Endodermal cell (in vitro differentiated cells): ENCODE measurements at regions not wholly inside any gene's neighbourhood (a gene's known extent, or its start where the extent isn't known, plus 50 kb on each side); places are given as distances from the start of the nearest gene placed in this dataset.

Source experiments
- DNase-seq: peaks from one replicate; pipeline ENCODE4 v3.0.0-alpha.2; 2017
- H3K27ac ChIP-seq: 2 replicates; pipeline ENCODE4 v1.5.1; 2013; ENCODE audit warnings: mild to moderate bottlenecking, low read depth, low read length, moderate library complexity
- H3K27me3 ChIP-seq: 2 replicates; pipeline ENCODE4 v1.6.1; 2013; ENCODE audit warnings: mild to moderate bottlenecking, low read length, moderate library complexity; ENCODE audit not compliant: insufficient read depth, control insufficient read depth, poor library complexity, severe bottlenecking
- H3K36me3 ChIP-seq: 2 replicates; pipeline ENCODE4 v1.7.0; 2013; ENCODE audit warnings: mild to moderate bottlenecking, low read length, moderate library complexity; ENCODE audit not compliant: control insufficient read depth, insufficient read depth
- H3K4me1 ChIP-seq: one replicate; pipeline ENCODE4 v1.7.0; 2013; ENCODE audit warnings: low read length; ENCODE audit not compliant: control insufficient read depth, insufficient read depth
- H3K4me3 ChIP-seq: 2 replicates; pipeline ENCODE4 v1.5.1; 2013; ENCODE audit warnings: mild to moderate bottlenecking, low read length, moderate library complexity
- H3K9ac ChIP-seq: 2 replicates; pipeline ENCODE4 v1.6.1; 2013; ENCODE audit warnings: mild to moderate bottlenecking, low read length, moderate library complexity; ENCODE audit not compliant: poor library complexity, severe bottlenecking; ENCODE audit errors: extremely low read depth
- H3K9me3 ChIP-seq: 2 replicates; pipeline ENCODE4 v1.6.1; 2013; ENCODE audit warnings: mild to moderate bottlenecking, low read length, moderate library complexity; ENCODE audit not compliant: control insufficient read depth
- H3K27ac Mint-ChIP-seq: 2 replicates; pipeline ENCODE4 v1.8.0; 2020; ENCODE audit warnings: mixed read lengths
- H3K27me3 Mint-ChIP-seq: 2 replicates; pipeline ENCODE4 v1.8.0; 2021; ENCODE audit warnings: mild to moderate bottlenecking, mixed read lengths; ENCODE audit not compliant: insufficient read depth
- H3K36me3 Mint-ChIP-seq: 2 replicates; pipeline ENCODE4 v1.8.0; 2020; ENCODE audit warnings: low read depth, mixed read lengths
- H3K4me1 Mint-ChIP-seq: 2 replicates; pipeline ENCODE4 v1.8.0; 2020; ENCODE audit warnings: mixed read lengths
- H3K4me3 Mint-ChIP-seq: 2 replicates; pipeline ENCODE4 v1.8.0; 2020; ENCODE audit warnings: mild to moderate bottlenecking, moderate library complexity, mixed read lengths
- H3K9me3 Mint-ChIP-seq: 2 replicates; pipeline ENCODE4 v1.8.0; 2020; ENCODE audit warnings: mild to moderate bottlenecking, mixed read lengths
- CTCF ChIP-seq: fragments of 200-600 bp; sonication (generic); conservative IDR thresholded peaks from 2 replicates; pipeline ENCODE4 v1.5.0; 2021; ENCODE audit warnings: antibody characterized with exemption, mild to moderate bottlenecking
- WGBS, 2 experiments: methylation state at CpG; one replicate each; pipeline versions ENCODE4 v1.1.5 to v1.1.7; 2013; ENCODE audit warnings: missing lambda C conversion rate in 2 of 2, mixed read lengths in 1 of 2; ENCODE audit not compliant: insufficient coverage in 1 of 2, insufficient read length in 1 of 2; 5-methylcytosine and 5-hydroxymethylcytosine counted together

- H3K9me3 Mint-ChIP-seq: peaks cover 2% of the 10 kb centered on the region
- H3K36me3 Mint-ChIP-seq: no peaks in the 10 kb centered on the region
- WGBS, 2 experiments: 83 to 85% methylated on average over 6 to 7 of the region's 7 CpGs
- peaks cover 3% of the 10 kb centered on the region for H3K4me1 ChIP-seq
- TF ChIP-seq CTCF: no peak
- H3K4me3 Mint-ChIP-seq: no peak overlapping the region
- H3K4me3 ChIP-seq: no peak overlapping the region
- H3K36me3 ChIP-seq: no peaks in the 10 kb centered on the region
- H3K27ac Mint-ChIP-seq: no peak overlapping the region
- H3K27me3 Mint-ChIP-seq: no peaks in the 10 kb centered on the region
- H3K27me3 ChIP-seq: no peaks in the 10 kb centered on the region
- DNase-seq: peak; percentile 55
- no peak overlapping the region for H3K9ac ChIP-seq
- H3K9me3 ChIP-seq: peaks cover 19% of the 10 kb centered on the region
- no peak overlapping the region for H3K27ac ChIP-seq
- H3K4me1 Mint-ChIP-seq: peaks cover 15% of the 10 kb centered on the region
Measured at GRCh38 chr12:5328669-5329517, 103.0 kb upstream of the NTF3 start.

- Histone ChIP-seq H3K4me3 (no peak overlapping the region), H3K27ac (no peak overlapping the region), H3K36me3 (no peaks in the 10 kb centered on the region), H3K9ac (no peak overlapping the region), H3K9me3 (no peaks in the 10 kb centered on the region), H3K4me1 (peaks cover 3% of the 10 kb centered on the region), H3K27me3 (no peaks in the 10 kb centered on the region)
- H3K27ac Mint-ChIP-seq: no peak overlapping the region
- peaks cover 12% of the 10 kb centered on the region for H3K4me1 Mint-ChIP-seq
- DNase-seq: no peak
- no peaks in the 10 kb centered on the region for H3K36me3 Mint-ChIP-seq
- peak; percentile 39 for TF ChIP-seq CTCF
- H3K9me3 Mint-ChIP-seq: no peaks in the 10 kb centered on the region
- H3K27me3 Mint-ChIP-seq: no peaks in the 10 kb centered on the region
- H3K4me3 Mint-ChIP-seq: no peak overlapping the region
- 88 to 91% methylated on average over 3 of the region's 3 CpGs for WGBS, 2 experiments
Measured at GRCh38 chr12:5332551-5332950, 99.4 kb upstream of the NTF3 start.

GRCh38 chr12:5333096-5333495 lies 98.8 kb upstream of the NTF3 start:
- H3K4me1 ChIP-seq: peaks cover 3% of the 10 kb centered on the region
- H3K27ac ChIP-seq: no peak overlapping the region
- no peak for DNase-seq
- H3K9me3 ChIP-seq: no peaks in the 10 kb centered on the region
- H3K4me3 ChIP-seq: no peak overlapping the region
- no peak for TF ChIP-seq CTCF
- H3K9ac ChIP-seq: no peak overlapping the region
- Mint-ChIP-seq H3K27ac (no peak overlapping the region), H3K9me3 (no peaks in the 10 kb centered on the region), H3K27me3 (no peaks in the 10 kb centered on the region), H3K4me1 (peaks cover 12% of the 10 kb centered on the region), H3K4me3 (no peak overlapping the region), H3K36me3 (no peaks in the 10 kb centered on the region)
- H3K36me3 ChIP-seq: no peaks in the 10 kb centered on the region
- WGBS, 2 experiments: 93 to 95% methylated on average over 6 to 7 of the region's 7 CpGs
- H3K27me3 ChIP-seq: no peaks in the 10 kb centered on the region
